T-helper 2 cell treated with Interferon-gamma antibody and Interleukin-4, amounts not matched to agents 5 μg/mL and 100 μg/mL, for 36 hours (primary cell): ENCODE measurements at regions not wholly inside any gene's neighbourhood (a gene's known extent, or its start where the extent isn't known, plus 50 kb on each side); places are given as distances from the start of the nearest gene placed in this dataset.

Experiments used
- DNase-seq: peaks from one replicate; pipeline ENCODE4 v3.0.0; 2021; ENCODE audit warnings: low spot score
- H3K27ac Mint-ChIP-seq: one replicate; pipeline ENCODE4 v1.8.0; 2021; ENCODE audit warnings: mild to moderate bottlenecking, mixed read lengths
- H3K27me3 Mint-ChIP-seq: one replicate; pipeline ENCODE4 v1.8.0; 2021; ENCODE audit warnings: low read depth, mixed read lengths
- H3K36me3 Mint-ChIP-seq: one replicate; pipeline ENCODE4 v1.8.0; 2021; ENCODE audit warnings: low read depth, mixed read lengths
- H3K4me1 Mint-ChIP-seq: one replicate; pipeline ENCODE4 v1.8.0; 2021; ENCODE audit warnings: low read depth, mixed read lengths
- H3K4me3 Mint-ChIP-seq: one replicate; pipeline ENCODE4 v1.8.0; 2022; ENCODE audit warnings: mild to moderate bottlenecking, moderate library complexity, mixed read lengths
- H3K9me3 Mint-ChIP-seq: one replicate; pipeline ENCODE4 v1.8.0; 2021; ENCODE audit warnings: mixed read lengths

DNA sequence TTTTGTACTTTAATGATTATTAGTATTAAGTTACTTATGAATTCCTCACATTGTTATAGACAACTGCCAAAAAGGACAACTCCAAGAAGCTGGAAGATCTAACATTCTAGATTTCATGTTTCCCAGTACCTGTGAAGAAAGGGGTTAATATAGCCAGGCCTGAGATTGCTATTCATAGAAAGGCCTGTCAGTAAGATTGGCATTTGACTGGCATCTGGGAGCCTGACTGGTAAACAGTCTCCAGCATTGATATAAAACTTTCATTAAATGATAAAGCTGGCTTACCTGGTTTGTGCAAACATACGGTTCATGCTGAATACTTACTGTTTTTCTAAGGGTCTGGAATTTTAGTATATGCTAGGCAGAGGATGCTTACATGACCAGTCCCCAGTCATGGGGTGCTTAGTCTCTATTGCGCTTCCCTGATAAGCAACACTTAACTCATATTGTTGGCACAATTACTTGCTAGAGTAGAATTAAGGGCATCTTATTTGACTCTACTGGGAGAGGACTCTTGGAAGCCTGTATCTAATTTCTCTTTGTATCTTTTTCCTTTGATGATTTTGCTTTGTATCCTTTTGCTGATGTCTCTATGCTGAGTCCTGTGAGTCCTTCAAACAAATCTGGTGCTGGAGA is 340.4 kb upstream of the SEMA6A start:
- H3K4me3 Mint-ChIP-seq, result no peak overlapping the region

DNA sequence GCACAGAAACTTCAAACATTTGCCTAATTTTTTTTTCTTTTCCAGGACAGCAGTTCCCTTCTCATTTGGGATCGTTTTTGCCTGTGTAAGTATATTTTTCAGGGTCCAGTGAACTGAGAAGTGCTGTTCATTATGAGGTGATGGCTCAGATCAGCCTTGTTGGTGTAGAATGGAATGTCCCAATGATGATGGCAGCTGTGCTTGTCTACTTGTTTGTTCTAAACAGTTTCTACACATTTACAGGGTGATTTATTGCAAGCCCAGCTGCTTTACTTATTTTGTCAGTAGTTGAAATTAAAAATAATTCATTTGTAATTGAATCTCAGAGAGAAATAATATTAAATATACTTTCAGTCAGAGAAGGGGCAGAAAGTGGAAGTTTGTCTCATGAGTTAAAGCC is 337.6 kb upstream of the SEMA6A start:
- Mint-ChIP-seq H3K27me3 (no peaks in the 10 kb centered on the region), H3K36me3 (no peaks in the 10 kb centered on the region), H3K27ac (no peak overlapping the region), H3K4me1 (no peaks in the 10 kb centered on the region), H3K9me3 (no peaks in the 10 kb centered on the region), H3K4me3 (no peak overlapping the region)
- no peak for DNase-seq

More for the DNA sequence above, 340.4 kb upstream of the SEMA6A start:
- Mint-ChIP-seq H3K9me3 (no peaks in the 10 kb centered on the region), H3K4me1 (no peaks in the 10 kb centered on the region), H3K27ac (no peak overlapping the region), H3K36me3 (no peaks in the 10 kb centered on the region), H3K27me3 (no peaks in the 10 kb centered on the region)
- DNase-seq, result no peak

DNA sequence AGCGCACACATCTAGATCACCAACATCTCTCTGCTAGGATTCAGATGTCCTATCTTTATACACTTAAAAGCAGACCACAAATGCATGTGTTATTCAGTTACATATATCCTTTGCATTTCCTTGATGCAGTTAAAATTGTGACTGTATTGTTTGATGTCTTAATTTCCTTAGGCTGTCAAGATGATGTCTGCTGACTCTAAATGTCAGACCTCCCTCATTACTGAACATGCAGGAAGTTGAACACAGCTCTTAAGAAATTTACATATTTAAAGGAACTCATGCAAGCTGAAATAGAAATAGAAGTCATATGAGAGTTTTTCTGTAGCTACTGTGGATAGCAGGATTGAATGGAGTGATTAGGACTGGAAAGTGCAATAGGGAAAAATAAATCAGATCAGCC is 336.5 kb upstream of the SEMA6A start:
- no peak for DNase-seq
- no peak overlapping the region for H3K4me3 Mint-ChIP-seq
- H3K9me3 Mint-ChIP-seq, result no peaks in the 10 kb centered on the region
- H3K4me1 Mint-ChIP-seq, result no peaks in the 10 kb centered on the region
- H3K27me3 Mint-ChIP-seq, result no peaks in the 10 kb centered on the region
- H3K36me3 Mint-ChIP-seq, result no peaks in the 10 kb centered on the region
- H3K27ac Mint-ChIP-seq, result no peak overlapping the region

DNA sequence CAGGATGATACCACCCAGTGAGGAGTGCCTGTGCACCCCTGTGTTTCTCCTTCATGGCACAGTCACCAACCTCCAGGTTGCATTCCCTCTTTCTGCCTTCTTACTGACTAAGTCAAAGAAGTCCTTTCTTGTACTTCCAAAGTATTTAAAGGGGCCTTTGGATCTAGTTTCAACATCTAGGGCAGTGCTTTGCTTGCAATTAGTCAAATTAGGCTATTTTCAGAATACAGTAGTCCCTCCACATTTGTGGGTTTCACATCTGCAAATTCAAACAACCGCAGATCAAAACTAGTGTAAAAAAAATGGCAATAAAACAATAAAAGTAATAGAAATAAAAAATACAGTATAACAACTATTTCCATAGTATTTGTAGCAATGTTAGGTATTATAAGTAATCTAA is 333.9 kb upstream of the SEMA6A start:
- H3K4me3 Mint-ChIP-seq, result no peak overlapping the region
- no peaks in the 10 kb centered on the region for H3K4me1 Mint-ChIP-seq
- H3K36me3 Mint-ChIP-seq, result no peaks in the 10 kb centered on the region
- H3K9me3 Mint-ChIP-seq, result no peaks in the 10 kb centered on the region
- no peaks in the 10 kb centered on the region for H3K27me3 Mint-ChIP-seq
- no peak overlapping the region for H3K27ac Mint-ChIP-seq
- no peak for DNase-seq

DNA sequence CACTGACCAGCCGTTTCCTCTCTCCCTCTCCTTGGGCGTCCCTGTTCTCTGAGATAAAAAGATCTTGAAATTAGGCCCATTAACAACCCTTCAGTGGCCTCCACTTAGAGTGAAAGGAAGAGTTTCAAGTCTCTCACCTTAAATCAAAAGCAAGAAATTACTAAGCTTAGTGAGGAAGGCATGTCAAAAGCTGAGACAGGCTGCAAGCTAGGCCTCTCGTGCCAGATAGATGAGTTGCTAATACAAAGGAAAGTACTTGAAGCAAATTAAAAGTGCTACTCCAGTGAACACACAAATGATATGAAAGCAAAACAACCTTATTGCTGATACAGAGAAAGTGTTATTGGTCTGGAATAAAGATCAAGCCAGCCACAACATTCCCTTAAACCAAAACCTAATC is 331.3 kb upstream of the SEMA6A start:
- Mint-ChIP-seq H3K4me1 (no peaks in the 10 kb centered on the region), H3K27me3 (no peaks in the 10 kb centered on the region), H3K4me3 (no peak overlapping the region), H3K9me3 (no peaks in the 10 kb centered on the region), H3K27ac (no peak overlapping the region), H3K36me3 (no peaks in the 10 kb centered on the region)
- no peak for DNase-seq

DNA sequence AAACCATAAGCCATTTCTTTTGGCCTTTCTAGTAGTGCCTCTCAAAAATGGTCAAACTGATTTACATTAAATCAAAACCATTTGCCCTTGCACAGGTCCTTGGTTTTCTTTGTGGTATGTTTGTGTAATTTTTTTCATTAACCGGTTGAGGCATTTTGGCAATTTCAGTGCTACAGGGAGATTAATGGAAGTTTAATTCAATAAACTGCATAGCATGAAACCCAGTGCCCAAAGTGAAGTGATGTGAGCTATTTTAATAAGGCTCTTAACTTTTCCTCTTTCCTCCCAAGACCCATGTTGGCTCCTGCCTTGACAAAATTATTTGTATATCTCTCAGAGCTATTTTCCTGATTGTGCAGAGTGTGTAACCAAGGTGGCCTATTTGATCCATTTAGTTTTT is 326.2 kb upstream of the SEMA6A start:
- Mint-ChIP-seq H3K4me1 (no peaks in the 10 kb centered on the region), H3K27ac (no peak overlapping the region), H3K27me3 (no peaks in the 10 kb centered on the region), H3K4me3 (no peak overlapping the region), H3K9me3 (no peaks in the 10 kb centered on the region), H3K36me3 (no peaks in the 10 kb centered on the region)
- no peak for DNase-seq

DNA sequence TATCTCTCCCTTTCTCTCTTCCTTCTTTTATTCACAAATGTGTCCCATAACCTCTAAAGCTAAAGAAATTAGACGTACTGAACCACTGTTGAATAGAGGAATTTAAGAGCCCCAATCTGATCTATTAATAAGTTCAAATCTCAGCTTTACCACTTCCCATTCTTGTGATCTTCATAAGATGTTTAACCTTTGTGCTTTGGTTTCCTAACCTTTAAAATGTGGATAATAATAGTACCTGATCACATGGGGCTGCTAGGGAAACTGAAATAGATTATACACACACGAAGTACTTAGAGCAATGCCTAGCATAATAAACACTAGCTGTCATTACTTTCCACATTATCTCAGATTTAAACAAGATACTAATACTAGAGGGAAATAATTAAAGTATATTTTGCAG is 324.3 kb upstream of the SEMA6A start:
- Mint-ChIP-seq H3K27ac (no peak overlapping the region), H3K9me3 (no peaks in the 10 kb centered on the region)

DNA sequence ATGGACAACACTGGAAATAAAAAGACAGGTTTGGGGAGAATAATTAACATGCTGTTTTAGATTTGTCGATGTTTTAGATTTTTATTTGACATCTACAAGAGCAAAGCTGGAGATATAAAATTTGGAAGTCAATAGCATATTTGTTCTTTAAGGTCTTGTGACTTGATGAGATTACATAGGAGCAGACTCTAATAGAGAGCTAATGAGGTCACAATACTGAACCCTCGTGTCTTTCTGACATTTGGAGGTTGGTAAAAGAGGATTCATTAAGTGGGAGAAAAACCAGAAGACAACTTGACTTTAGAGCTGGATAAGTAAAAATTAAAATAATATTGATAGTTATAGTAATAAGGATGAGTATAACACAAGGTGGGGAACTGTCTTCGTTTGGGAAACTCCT is 322.7 kb upstream of the SEMA6A start:
- no peak for DNase-seq

More for the DNA sequence above, 324.3 kb upstream of the SEMA6A start:
- Mint-ChIP-seq H3K36me3 (no peaks in the 10 kb centered on the region), H3K4me1 (no peaks in the 10 kb centered on the region), H3K4me3 (no peak overlapping the region), H3K27me3 (no peaks in the 10 kb centered on the region)
- DNase-seq, result no peak

DNA sequence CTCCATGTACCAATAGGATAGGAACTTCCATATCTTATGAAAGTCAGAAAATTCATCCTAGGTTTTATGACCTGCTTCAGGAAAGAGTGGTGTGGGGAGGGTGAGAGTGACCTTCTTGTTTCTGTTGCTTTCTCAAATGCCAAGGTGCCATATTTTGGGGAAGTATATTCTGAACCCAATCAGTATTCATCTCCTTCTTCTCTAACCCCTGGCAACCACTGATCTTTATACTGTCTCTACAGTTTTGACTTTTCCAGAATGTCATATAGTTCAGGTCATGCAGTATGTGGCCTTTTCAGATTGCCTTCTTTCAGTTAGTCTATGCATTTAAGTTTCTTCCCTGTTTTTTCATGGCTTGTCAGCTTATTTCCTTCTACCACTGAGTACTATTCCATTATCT is 321.4 kb upstream of the SEMA6A start:
- Mint-ChIP-seq H3K27ac (no peak overlapping the region), H3K4me1 (no peaks in the 10 kb centered on the region), H3K4me3 (no peak overlapping the region), H3K9me3 (no peaks in the 10 kb centered on the region), H3K36me3 (no peaks in the 10 kb centered on the region), H3K27me3 (no peaks in the 10 kb centered on the region)
- no peak for DNase-seq

More for the DNA sequence above, 322.7 kb upstream of the SEMA6A start:
- no peak overlapping the region for H3K4me3 Mint-ChIP-seq
- H3K4me1 Mint-ChIP-seq, result no peaks in the 10 kb centered on the region
- H3K36me3 Mint-ChIP-seq, result no peaks in the 10 kb centered on the region
- H3K27me3 Mint-ChIP-seq, result no peaks in the 10 kb centered on the region
- no peak overlapping the region for H3K27ac Mint-ChIP-seq
- H3K9me3 Mint-ChIP-seq, result no peaks in the 10 kb centered on the region

DNA sequence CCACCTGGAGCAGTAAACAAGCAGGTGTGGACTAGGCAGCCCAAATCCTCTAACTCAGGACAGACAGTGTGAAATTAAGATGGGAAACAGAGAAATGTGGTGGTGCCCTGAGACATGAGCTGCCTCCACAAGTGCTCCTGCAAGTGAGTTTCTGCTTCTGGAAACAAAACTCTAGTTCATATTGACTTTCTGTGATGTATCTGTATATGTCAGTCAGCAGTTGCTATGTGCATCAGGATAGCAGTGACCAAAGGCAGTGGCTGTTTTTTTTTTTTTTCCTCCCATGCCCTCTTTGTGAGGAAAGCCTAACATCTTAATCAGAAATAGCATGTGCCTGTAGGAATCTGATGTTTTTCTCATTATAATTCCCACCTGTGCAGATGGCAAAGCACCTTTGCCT is 318.4 kb upstream of the SEMA6A start:
- H3K4me3 Mint-ChIP-seq, result no peak overlapping the region

DNA sequence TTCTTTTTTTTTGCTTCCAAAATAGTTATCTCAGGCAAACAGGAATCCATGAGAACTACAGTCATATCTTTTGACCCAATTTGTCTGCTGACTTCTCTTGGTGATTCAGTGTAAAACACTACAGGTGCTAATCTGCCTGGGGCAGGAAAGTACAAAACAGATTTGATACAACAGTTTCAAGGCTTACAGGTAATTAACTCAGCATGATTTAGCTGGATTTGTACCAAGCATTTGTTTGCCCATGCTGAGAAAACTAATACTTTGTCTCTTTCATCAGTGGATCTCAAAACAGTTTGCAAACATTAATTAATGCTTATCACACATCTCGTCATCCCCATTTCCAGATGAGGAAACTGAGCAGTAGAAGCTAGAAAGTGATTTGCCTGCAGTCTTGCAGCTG is 312.5 kb upstream of the SEMA6A start:
- no peaks in the 10 kb centered on the region for H3K27me3 Mint-ChIP-seq
- no peak for DNase-seq
- H3K36me3 Mint-ChIP-seq, result no peaks in the 10 kb centered on the region
- H3K4me1 Mint-ChIP-seq, result no peaks in the 10 kb centered on the region
- H3K4me3 Mint-ChIP-seq, result no peak overlapping the region
- no peaks in the 10 kb centered on the region for H3K9me3 Mint-ChIP-seq
- no peak overlapping the region for H3K27ac Mint-ChIP-seq

More for the DNA sequence above, 318.4 kb upstream of the SEMA6A start:
- H3K4me1 Mint-ChIP-seq, result no peaks in the 10 kb centered on the region
- no peaks in the 10 kb centered on the region for H3K36me3 Mint-ChIP-seq
- H3K27ac Mint-ChIP-seq, result no peak overlapping the region
- no peaks in the 10 kb centered on the region for H3K9me3 Mint-ChIP-seq
- no peak for DNase-seq
- no peaks in the 10 kb centered on the region for H3K27me3 Mint-ChIP-seq

DNA sequence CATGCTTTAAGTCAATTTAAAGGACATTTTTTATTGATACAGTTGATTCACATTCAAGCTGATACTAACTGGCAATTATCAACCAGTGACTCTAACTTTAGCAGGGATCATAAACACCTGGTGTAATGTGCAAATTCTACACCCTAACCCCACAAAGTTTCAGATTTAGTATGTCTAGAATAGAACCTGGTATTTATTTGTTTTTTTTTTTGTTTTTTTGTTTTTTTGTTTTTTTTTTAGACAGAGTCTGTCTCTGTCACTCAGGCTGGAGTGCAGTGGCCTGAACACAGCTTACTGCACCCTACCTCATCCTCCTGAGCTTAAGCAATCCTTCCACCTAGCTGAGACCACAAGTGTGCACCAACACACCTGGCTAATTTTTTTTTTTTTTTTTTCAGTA is 311.2 kb upstream of the SEMA6A start:
- no peaks in the 10 kb centered on the region for H3K9me3 Mint-ChIP-seq
- no peak overlapping the region for H3K27ac Mint-ChIP-seq
- H3K4me1 Mint-ChIP-seq, result no peaks in the 10 kb centered on the region
- no peak for DNase-seq
- H3K4me3 Mint-ChIP-seq, result no peak overlapping the region
- H3K36me3 Mint-ChIP-seq, result no peaks in the 10 kb centered on the region
- H3K27me3 Mint-ChIP-seq, result no peaks in the 10 kb centered on the region

DNA sequence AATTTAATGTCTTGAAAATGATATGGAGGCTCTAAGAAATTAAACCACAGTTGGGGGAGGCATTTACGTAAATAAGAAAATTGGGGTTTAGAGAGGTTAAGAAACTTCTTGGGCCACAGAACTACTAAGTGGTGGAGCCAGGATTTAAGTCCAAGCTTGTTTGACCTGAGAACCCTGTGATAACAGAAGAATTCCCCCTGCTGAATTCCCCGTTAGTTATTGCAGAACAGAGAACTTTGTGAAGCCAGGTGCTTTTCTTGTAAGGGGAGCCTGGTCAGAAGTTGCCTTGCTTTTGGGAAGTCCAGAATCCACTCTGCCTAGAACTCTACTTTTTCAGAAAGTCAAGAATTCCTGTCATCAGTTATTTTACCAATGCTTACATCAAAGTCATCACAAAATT is 309.3 kb upstream of the SEMA6A start:
- Mint-ChIP-seq H3K27me3 (no peaks in the 10 kb centered on the region), H3K9me3 (no peaks in the 10 kb centered on the region), H3K4me1 (no peaks in the 10 kb centered on the region), H3K36me3 (no peaks in the 10 kb centered on the region), H3K27ac (no peak overlapping the region), H3K4me3 (no peak overlapping the region)
- DNase-seq, result no peak

DNA sequence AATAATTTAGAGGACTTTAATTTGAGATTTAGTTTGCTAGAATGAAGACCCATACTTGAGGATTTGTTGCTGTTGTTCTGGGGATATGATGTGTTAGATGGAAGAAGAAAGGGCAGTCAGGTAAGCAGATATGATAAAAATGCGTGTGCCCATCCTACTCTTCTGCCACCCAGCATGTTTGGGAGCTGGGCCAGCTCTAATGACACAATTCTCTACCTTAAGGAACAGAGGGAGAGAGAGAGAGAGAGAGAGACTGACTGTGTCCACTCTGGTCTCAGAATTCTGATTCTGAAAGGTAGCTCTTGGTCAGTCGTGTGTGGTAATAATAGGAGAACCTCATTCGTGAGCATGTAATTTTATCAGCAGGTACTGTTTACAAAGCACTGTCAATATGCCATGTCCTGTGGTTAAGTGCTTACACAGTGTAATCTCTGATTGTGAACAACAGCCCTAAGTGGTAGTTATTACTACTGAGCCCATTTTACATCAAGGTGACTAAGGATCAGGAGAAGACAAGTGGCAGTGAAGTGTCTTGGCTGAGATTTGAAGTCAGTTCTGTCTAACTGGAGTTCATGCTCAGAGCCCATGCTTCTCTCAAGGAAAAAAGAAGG is 307.4 kb upstream of the SEMA6A start:
- no peaks in the 10 kb centered on the region for H3K27me3 Mint-ChIP-seq

DNA sequence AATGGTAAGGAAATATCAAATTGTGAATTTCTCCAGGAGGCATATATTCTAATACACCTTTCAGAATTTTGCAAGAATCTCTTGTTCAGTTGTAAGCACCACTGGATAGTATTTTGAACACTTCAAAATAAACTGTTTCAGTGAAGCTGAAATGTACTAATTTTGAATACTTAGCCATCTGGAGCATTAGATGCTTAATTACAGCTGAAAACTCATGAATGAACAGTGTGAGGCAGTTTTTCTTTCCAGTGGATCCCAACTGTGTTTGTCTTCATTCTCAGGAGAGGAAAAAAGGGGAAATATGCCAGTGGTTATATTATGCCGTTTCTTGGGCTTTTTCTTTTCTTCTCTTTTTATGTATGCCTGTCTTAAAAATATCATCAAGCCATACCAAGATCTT is 306.0 kb upstream of the SEMA6A start:
- Mint-ChIP-seq H3K36me3 (no peaks in the 10 kb centered on the region), H3K27ac (no peak overlapping the region)

More for the DNA sequence above, 307.4 kb upstream of the SEMA6A start:
- H3K9me3 Mint-ChIP-seq, result no peaks in the 10 kb centered on the region
- DNase-seq, result no peak
- H3K4me1 Mint-ChIP-seq, result no peaks in the 10 kb centered on the region
- no peaks in the 10 kb centered on the region for H3K36me3 Mint-ChIP-seq
- no peak overlapping the region for H3K4me3 Mint-ChIP-seq
- H3K27ac Mint-ChIP-seq, result no peak overlapping the region

More for the DNA sequence above, 306.0 kb upstream of the SEMA6A start:
- no peaks in the 10 kb centered on the region for H3K4me1 Mint-ChIP-seq
- H3K4me3 Mint-ChIP-seq, result no peak overlapping the region
- no peaks in the 10 kb centered on the region for H3K9me3 Mint-ChIP-seq
- no peak for DNase-seq
- H3K27me3 Mint-ChIP-seq, result no peaks in the 10 kb centered on the region
